OCI-LY7 (cell line): ENCODE measurements at regions not wholly inside any gene's neighbourhood (a gene's known extent, or its start where the extent isn't known, plus 50 kb on each side); places are given as distances from the start of the nearest gene placed in this dataset.

ENCODE experiments used
- BruUV-seq: library from RNA; stranded (reverse); fragments of 400-500 nt; replicated peaks from 2 replicates; lab custom pipeline; 2021; lab: Mats Ljungman, UMichigan
- CTCF ChIA-PET: fragments of 300-600 bp; sonication (Branson Sonifier 250); formaldehyde crosslinking; loops from one replicate; lab custom pipeline; 2022; ENCODE audit warnings: antibody characterized with exemption; ENCODE audit not compliant: unreplicated experiment; lab: Charles Lee
- POLR2A ChIA-PET: fragments of 300-600 bp; sonication (Branson Sonifier 250); formaldehyde crosslinking; loops from one replicate; lab custom pipeline; 2022; ENCODE audit warnings: antibody characterized with exemption; lab: Charles Lee
- DNase-seq: peaks from one replicate; pipeline ENCODE4 v3.0.0-alpha.2; 2015; ENCODE audit warnings: low spot score
- H2AFZ ChIP-seq: fragments of 200-600 bp; sonication (generic), shearing (Covaris generic); 2 replicates; pipeline ENCODE4 v1.6.1; 2014; ENCODE audit warnings: mild to moderate bottlenecking, antibody characterized with exemption, low read length, moderate library complexity
- H3K27ac ChIP-seq: fragments of 200-600 bp; sonication (generic); 2 replicates; pipeline ENCODE4 v1.5.1; 2014; ENCODE audit warnings: mixed run types, low read depth, mild to moderate bottlenecking, moderate library complexity, low read length, inconsistent platforms; ENCODE audit not compliant: poor library complexity, severe bottlenecking
- H3K36me3 ChIP-seq: fragments of 200-600 bp; sonication (generic); 2 replicates; pipeline ENCODE4 v1.6.1; 2014; ENCODE audit warnings: mild to moderate bottlenecking, antibody characterized with exemption, low read length, moderate library complexity, mixed read lengths; ENCODE audit not compliant: insufficient read depth
- H3K4me1 ChIP-seq: fragments of 200-600 bp; sonication (generic); 2 replicates; pipeline ENCODE4 v1.5.1; 2014; ENCODE audit warnings: mild to moderate bottlenecking, low read length; ENCODE audit not compliant: insufficient read depth, poor library complexity, severe bottlenecking
- H3K4me2 ChIP-seq: fragments of 200-600 bp; sonication (generic); 2 replicates; pipeline ENCODE4 v1.6.1; 2014; ENCODE audit warnings: mild to moderate bottlenecking, low read length
- H3K4me3 ChIP-seq: fragments of 200-600 bp; sonication (generic); 2 replicates; pipeline ENCODE4 v1.5.1; 2014; ENCODE audit warnings: mild to moderate bottlenecking, low read depth, low read length; ENCODE audit not compliant: poor library complexity, severe bottlenecking
- H3K79me2 ChIP-seq: fragments of 200-600 bp; sonication (generic); 2 replicates; pipeline ENCODE4 v1.6.1; 2016; ENCODE audit warnings: low read depth, mild to moderate bottlenecking, low read length, moderate library complexity, mixed read lengths; ENCODE audit not compliant: insufficient read depth
- H3K9me2 ChIP-seq: fragments of 200-600 bp; sonication (generic); 2 replicates; pipeline ENCODE4 v1.6.1; 2016; ENCODE audit warnings: mild to moderate bottlenecking, low read length, mixed read lengths; ENCODE audit not compliant: insufficient read depth
- H3K9me3 ChIP-seq: fragments of 200-600 bp; sonication (generic); 2 replicates; pipeline ENCODE4 v1.6.1; 2014; ENCODE audit warnings: mild to moderate bottlenecking, mixed run types, low read length, mixed read lengths
- H4K20me1 ChIP-seq: fragments of 200-600 bp; sonication (generic); 2 replicates; pipeline ENCODE4 v1.6.1; 2014; ENCODE audit warnings: mild to moderate bottlenecking, antibody characterized with exemption, low read length, moderate library complexity, mixed read lengths; ENCODE audit not compliant: insufficient read depth
- CTCF ChIP-seq: fragments of 200-600 bp; sonication (generic); conservative IDR thresholded peaks from 2 replicates; pipeline ENCODE4 v1.5.1; 2014; ENCODE audit warnings: mild to moderate bottlenecking, antibody characterized with exemption, low read length, moderate library complexity, mixed read lengths
- EZH2phosphoT487 ChIP-seq: fragments of 200-600 bp; sonication (generic); IDR thresholded peaks from 2 replicates; pipeline ENCODE4 v1.6.1; 2018; ENCODE audit warnings: low read depth, borderline replicate concordance, mild to moderate bottlenecking, mixed run types, antibody characterized with exemption, low read length, moderate library complexity, mixed read lengths
- intact Hi-C: fragments of 100-400 bp; cut with micrococcal nuclease; formaldehyde crosslinking; loops from one replicate; pipeline ENCODE4 v1.10.0; 2022; ENCODE audit not compliant: unreplicated experiment

- intact Hi-C loops: no loop called here
- no TSS peak for BruUV-seq
- no peaks in the 10 kb centered on the region for H3K9me2 ChIP-seq
- CTCF ChIA-PET: no interaction called here
- POLR2A ChIA-PET: no interaction called here
- no peak overlapping the region for H3K27ac ChIP-seq
- no peaks in the 10 kb centered on the region for H3K36me3 ChIP-seq
- H3K4me2 ChIP-seq: no peak overlapping the region
- no peak overlapping the region for H3K4me3 ChIP-seq
- TF ChIP-seq EZH2phosphoT487 (no peak), CTCF (no peak)
- no peak for DNase-seq
- H2AFZ ChIP-seq: no peak overlapping the region
- H3K4me1 ChIP-seq: no peaks in the 10 kb centered on the region
- no peaks in the 10 kb centered on the region for H3K79me2 ChIP-seq
- no peaks in the 10 kb centered on the region for H3K9me3 ChIP-seq
- no peaks in the 10 kb centered on the region for H4K20me1 ChIP-seq
Observed at GRCh38 chr11:91804042-91804441, 420.6 kb upstream of the FAT3 start.

- no peaks in the 10 kb centered on the region for H3K4me1 ChIP-seq
- BruUV-seq: no TSS peak
- CTCF ChIA-PET: no interaction called here
- no peaks in the 10 kb centered on the region for H3K79me2 ChIP-seq
- TF ChIP-seq CTCF (no peak), EZH2phosphoT487 (no peak)
- no peak for DNase-seq
- no peak overlapping the region for H3K4me3 ChIP-seq
- H3K36me3 ChIP-seq: no peaks in the 10 kb centered on the region
- no peaks in the 10 kb centered on the region for H3K9me3 ChIP-seq
- intact Hi-C loops: no loop called here
- H3K27ac ChIP-seq: no peak overlapping the region
- no peak overlapping the region for H2AFZ ChIP-seq
- H3K4me2 ChIP-seq: no peak overlapping the region
- no peaks in the 10 kb centered on the region for H3K9me2 ChIP-seq
- POLR2A ChIA-PET: no interaction called here
- H4K20me1 ChIP-seq: no peaks in the 10 kb centered on the region
Observed at GRCh38 chr11:91802475-91802874, 422.1 kb upstream of the FAT3 start.

- Histone ChIP-seq H3K79me2 (no peaks in the 10 kb centered on the region), H3K9me3 (no peaks in the 10 kb centered on the region), H2AFZ (no peak overlapping the region), H3K9me2 (no peaks in the 10 kb centered on the region), H3K4me2 (no peak overlapping the region), H3K4me1 (no peaks in the 10 kb centered on the region), H4K20me1 (no peaks in the 10 kb centered on the region), H3K36me3 (no peaks in the 10 kb centered on the region), H3K27ac (no peak overlapping the region), H3K4me3 (no peak overlapping the region)
- ChIA-PET POLR2A (no interaction called here), CTCF (no interaction called here)
- TF ChIP-seq CTCF: no peak
- no peak for TF ChIP-seq EZH2phosphoT487
- no TSS peak for BruUV-seq
- intact Hi-C loops: no loop called here
- no peak for DNase-seq
Observed at GRCh38 chr11:91800208-91800914, 424.3 kb upstream of the FAT3 start.
